ENCODE measurements at regions not wholly inside any gene's neighbourhood (a gene's known extent, or its start where the extent isn't known, plus 50 kb on each side); places are given as distances from the start of the nearest gene placed in this dataset.

- H3K79me1 ChIP-seq (ENCODE audit: low read depth in 1 of 2, low read length in 2 of 2): no peaks in the 10 kb centered on the region
- H2BK120ac ChIP-seq (ENCODE audit: low read depth, low read length): no peak overlapping the region
- H4K91ac ChIP-seq (ENCODE audit: insufficient read depth, low read depth, low read length): no peak overlapping the region
- H2AFZ ChIP-seq (replicated peaks; ENCODE audit: low read length, poor library complexity): no peak overlapping the region
- ChIA-PET POLR2A (ENCODE audit: unreplicated experiment) (no interaction called here), CTCF (no interaction called here)
- DNase-seq: no peak
- no peak for ATAC-seq (ENCODE audit: low read depth)
- H2BK20ac ChIP-seq (ENCODE audit: low read depth, low read length): no peak overlapping the region
- dilution Hi-C loops (cut with HindIII; ENCODE audit: low sequenced_read_pairs, unreplicated experiment) (no loop called here), intact Hi-C loops (cut with micrococcal nuclease) (no loop called here), in situ Hi-C loops (cut with MboI; ENCODE audit: low sequenced_read_pairs) (no loop called here)
- no peak overlapping the region for H3K27ac ChIP-seq (ENCODE audit: insufficient read depth, low read length)
- no peaks in the 10 kb centered on the region for H4K20me1 ChIP-seq (ENCODE audit: insufficient read depth, low read length)
- no peak overlapping the region for H2BK15ac ChIP-seq (ENCODE audit: low read depth, low read length)
- TF ChIP-seq FOS (IDR thresholded peaks at IDR 0.05; ENCODE audit: low read depth, low read length) (no peak), MAFK (IDR thresholded peaks at IDR 0.05; ENCODE audit: low read depth, low read length) (no peak), MAZ (IDR thresholded peaks at IDR 0.05; ENCODE audit: borderline replicate concordance, low read depth, low read length) (no peak), POLR2A (IDR thresholded peaks at IDR 0.05; ENCODE audit: low read depth, low read length) (no peak), CEBPB (IDR thresholded peaks at IDR 0.05; ENCODE audit: low read depth, low read length) (no peak), ELK1 (IDR thresholded peaks at IDR 0.05; ENCODE audit: borderline replicate concordance, low read depth, low read length) (no peak), USF2 (IDR thresholded peaks at IDR 0.05; ENCODE audit: low read depth, low read length) (no peak), MXI1 (IDR thresholded peaks at IDR 0.05; ENCODE audit: borderline replicate concordance, low read depth, low read length) (no peak), CHD1 (IDR thresholded peaks at IDR 0.05; ENCODE audit: low read depth, low read length) (no peak), SMC3 (IDR thresholded peaks at IDR 0.05; ENCODE audit: low read depth, low read length) (no peak), RAD21 (IDR thresholded peaks at IDR 0.05; ENCODE audit: low read length) (no peak), NFE2L2 (IDR thresholded peaks at IDR 0.05; ENCODE audit: low read depth, low read length) (no peak), CTCF (conservative IDR thresholded peaks at IDR 0.05; ENCODE audit: low read depth, low read length) (no peak), RCOR1 (IDR thresholded peaks at IDR 0.05; ENCODE audit: insufficient replicate concordance, low read length) (no peak), BHLHE40 (IDR thresholded peaks at IDR 0.05; ENCODE audit: low read depth, low read length) (no peak)
- no peaks in the 10 kb centered on the region for H3K4me1 ChIP-seq (ENCODE audit: control insufficient read depth, insufficient read depth, low read length)
- H4K5ac ChIP-seq (ENCODE audit: low read depth, low read length): no peak overlapping the region
- H3K9me1 ChIP-seq (ENCODE audit: insufficient read depth, low read length): no peaks in the 10 kb centered on the region
- H2BK5ac ChIP-seq (ENCODE audit: low read depth, low read length, poor library complexity, severe bottlenecking): no peak overlapping the region
- H3K9ac ChIP-seq (ENCODE audit: low read depth, low read length): no peak overlapping the region
- no peaks in the 10 kb centered on the region for H3K9me3 ChIP-seq (ENCODE audit: control insufficient read depth, insufficient read depth, low read length)
- H3K27me3 ChIP-seq (ENCODE audit: control insufficient read depth, insufficient read depth, low read length): no peaks in the 10 kb centered on the region
- no peak overlapping the region for H3K18ac ChIP-seq (ENCODE audit: low read depth, low read length)
- H3K4me2 ChIP-seq (ENCODE audit: low read depth, low read length): no peak overlapping the region
- no peak overlapping the region for H3K14ac ChIP-seq (replicated peaks; ENCODE audit: low read depth, low read length)
- H3K23ac ChIP-seq (ENCODE audit: low read depth, low read length): no peak overlapping the region
- BruUV-seq (replicated peaks): no TSS peak
- H2AK9ac ChIP-seq (replicated peaks; ENCODE audit: low read depth, low read length, poor library complexity): no peak overlapping the region
- no peak overlapping the region for H3K56ac ChIP-seq (ENCODE audit: extremely low read depth, insufficient read depth, low read length)
- no CpG with 5 or more reads among the region's 3 CpGs for WGBS, 2 experiments (ENCODE audit: extremely low coverage in 2 of 2, insufficient read length in 1 of 2)
- H3K36me3 ChIP-seq (ENCODE audit: control insufficient read depth, insufficient read depth, low read length): no peaks in the 10 kb centered on the region
- no peak overlapping the region for H4K8ac ChIP-seq (ENCODE audit: low read depth in 2 of 2, low read length in 2 of 2)
- no peak overlapping the region for H3K4me3 ChIP-seq (ENCODE audit: insufficient read depth, low read depth, low read length)
- H2AK5ac ChIP-seq (ENCODE audit: low read depth, low read length): no peak overlapping the region
- no peak overlapping the region for H3K4ac ChIP-seq (ENCODE audit: low read depth, low read length)
These were observed 84.5 kb upstream of the SPEF2 start for GRCh38 chr5:35533156-35533555.

All from IMR-90 (cell line).